ENCODE measurements at regions not wholly inside any gene's neighbourhood (a gene's known extent, or its start where the extent isn't known, plus 50 kb on each side); places are given as distances from the start of the nearest gene placed in this dataset.
"Not testable (repeated sequence)": the region's sequence is repeated elsewhere in the genome, so short reads cannot be mapped to it uniquely, and the experiment has no call there.

DNA sequence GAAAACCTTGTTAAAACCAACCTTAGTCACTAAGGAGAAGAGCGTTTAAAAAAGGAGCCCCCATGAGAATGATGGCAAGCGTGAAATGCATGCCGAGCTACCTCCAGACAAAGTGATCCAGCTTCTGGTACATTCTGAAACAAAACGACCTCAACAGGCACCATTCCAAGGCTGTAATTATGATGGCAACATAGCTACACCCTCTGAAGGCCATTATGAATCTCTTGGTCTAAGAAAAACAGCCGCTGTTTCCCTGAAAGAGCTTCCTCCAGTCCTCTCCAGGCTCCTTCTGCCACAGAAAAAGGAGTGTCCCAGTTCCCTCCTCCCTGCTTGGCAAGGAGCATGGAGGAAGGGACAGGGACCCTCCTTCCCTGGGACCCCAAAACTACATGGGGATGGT, 50.0 kb upstream of the ABLIM1 start:
- DNase-seq, result no peak

DNA sequence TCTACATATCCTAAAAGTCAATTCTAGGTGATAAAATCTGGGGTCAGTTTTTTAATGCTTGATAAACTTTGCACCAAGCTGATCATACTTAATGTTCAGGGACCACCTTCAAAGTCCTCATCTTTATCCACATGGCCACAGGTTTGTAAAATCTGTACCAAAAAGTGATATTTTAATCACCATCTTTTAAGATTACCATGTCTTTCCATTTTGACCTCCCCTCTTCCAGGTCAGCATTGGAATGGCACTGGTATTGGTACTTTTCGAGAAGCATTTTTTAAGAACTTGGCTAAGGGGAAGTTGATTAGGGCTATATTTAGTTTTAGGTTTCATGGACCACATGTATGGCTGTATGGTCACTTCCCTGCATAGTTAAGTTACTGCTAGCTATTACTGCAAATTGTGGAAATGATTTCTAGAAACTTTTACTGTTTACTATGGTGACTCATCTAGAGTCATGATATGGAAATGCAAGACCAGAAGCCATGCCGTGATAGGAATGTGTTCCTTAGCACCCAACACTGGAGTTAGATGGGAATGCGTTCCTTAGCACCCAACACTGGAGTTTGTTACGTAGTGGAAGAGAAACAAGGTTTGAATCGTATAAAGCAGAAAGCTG, 50.8 kb upstream of the ABLIM1 start:
- peak; percentile 45 for DNase-seq

DNA sequence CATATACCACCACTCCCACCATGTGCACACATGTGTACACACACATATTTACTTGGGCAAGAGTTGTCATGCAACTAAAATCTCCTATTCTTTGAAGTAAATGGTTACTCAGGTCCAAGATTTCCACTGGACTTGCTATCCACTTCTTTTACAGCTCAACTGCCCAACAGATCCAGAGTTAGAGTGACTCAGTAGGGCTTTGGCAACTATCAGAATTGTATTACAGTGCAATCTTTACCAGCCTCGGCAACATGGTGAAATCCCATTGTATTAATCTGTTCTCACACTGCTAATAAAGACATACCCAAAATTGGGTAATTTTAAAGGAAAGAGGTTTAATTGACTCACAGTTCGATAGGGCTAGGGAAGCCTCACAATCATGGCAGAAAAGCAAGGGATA, 51.9 kb upstream of the ABLIM1 start:
- DNase-seq, result no peak

DNA sequence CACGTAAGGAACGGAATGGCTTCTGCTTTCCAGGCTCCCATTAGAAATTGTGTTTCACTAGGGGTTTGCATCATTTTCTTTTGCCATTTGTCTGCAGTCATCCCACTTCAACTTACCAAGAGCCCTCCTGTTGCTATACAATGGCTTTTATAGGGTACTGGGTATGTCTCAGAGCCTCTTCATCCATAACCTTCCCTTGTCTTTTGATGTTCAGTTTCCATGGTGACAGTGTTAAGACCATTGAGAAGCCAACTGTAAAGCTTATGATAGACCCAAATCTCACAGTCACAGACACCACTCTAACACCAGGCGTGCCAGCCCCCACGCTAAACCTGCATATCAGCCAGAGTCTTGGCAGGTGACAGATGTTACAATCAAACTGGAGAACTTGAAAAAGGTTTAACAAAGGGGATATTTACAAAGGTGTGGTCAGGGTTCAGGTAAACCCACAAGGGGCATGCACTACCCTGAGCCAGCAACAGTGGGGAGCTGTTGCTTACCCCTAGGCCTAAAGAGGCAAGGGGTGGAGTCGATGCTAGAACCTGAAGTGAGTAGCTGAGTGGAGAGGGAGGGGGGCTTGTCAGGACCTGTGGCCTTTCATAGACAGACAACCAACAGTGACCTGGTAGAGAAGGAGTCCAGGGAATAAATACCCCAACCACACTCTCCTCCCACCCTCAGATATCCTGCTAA, 53.2 kb upstream of the ABLIM1 start:
- peak; percentile 8 for DNase-seq

DNA sequence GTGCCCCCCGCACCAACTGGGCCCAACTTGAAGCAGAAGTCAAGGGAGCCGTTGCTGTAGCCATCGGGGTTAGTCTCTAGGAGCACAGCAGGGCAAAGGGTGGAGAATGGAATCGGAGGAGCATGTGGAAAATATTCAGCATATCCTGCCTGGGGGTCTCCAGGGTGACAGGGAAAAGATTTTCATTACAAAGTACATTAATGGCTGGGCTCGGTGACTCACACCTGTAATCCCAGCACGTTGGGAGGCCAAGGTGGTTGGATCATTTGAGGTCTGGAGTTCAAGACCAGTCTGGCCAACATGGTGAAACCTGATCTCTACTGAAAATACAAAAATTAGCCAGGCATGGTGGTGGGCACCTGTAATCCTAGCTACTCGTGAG, 53.8 kb upstream of the ABLIM1 start:
- DNase-seq, result no peak

DNA sequence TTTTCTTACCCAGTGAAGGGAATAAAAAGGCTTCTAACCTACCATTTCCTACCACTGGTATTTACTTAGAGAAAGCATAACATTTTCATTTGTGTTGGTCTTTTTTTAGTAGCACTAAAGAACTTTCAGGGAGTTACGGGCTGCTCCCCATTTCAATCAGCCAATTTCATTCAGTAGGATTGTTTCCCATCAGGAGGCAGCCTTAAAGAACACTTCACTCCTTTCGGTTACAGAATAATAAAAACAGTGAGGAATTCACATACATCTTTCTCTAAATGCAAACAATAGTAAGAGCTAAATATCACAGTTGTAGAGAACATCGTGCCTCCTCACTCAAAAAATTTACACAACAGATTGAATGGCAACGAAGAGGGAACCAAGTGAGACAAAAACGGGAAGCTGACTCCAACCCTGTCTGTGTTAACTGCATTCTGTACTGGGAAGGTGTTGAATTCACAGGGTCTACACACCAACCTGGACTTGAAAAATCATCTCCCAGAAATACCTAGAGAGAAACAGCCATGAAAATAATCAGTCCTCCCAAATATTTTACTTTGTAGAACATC, 55.5 kb upstream of the ABLIM1 start:
- no peak for DNase-seq

DNA sequence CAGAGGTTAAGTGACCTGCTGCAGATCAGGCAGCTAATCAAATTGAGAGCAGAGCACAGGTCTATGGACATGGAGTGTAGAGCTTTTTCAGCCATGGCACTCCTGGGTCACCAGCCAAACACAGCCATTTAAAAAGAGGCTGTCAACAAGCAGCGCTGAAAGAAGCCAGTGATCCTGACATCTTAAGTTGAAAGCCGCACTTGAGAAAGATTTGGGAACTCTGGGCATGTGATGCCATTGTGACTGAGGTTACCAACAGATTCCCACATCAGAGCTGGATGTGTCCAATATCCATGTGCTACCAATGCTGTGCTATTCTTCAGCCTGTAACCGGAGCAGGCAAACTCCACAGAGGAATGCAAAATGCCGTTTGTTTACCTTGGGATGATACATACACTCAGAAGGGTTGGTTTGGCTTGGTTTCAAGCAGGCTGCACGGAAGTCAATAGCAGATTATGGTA, 56.2 kb upstream of the ABLIM1 start:
- DNase-seq, result peak; percentile 96

DNA sequence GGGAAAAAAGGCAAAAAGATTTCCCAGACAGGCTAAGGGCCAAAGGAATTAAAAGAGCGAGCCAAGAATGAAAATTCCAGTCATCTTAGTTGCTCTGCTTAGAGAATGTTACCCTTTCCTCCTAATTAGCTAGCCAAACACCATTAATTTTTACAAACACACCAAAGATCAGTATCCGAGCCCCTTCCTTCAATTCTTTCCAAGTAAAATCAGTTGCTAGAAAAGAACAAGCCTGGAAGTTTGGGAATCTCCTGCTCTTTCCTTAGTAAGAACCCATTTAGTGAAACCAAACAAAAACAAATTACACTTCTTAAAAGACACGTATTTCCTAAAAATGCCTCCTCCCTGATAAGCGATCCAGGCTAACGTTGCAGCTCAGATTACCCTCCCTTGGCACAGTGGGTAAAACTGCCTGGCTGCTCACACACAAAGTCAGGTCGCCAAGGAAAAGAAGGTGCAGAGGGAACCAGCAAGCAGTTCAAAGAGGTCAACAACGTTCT, 57.1 kb upstream of the ABLIM1 start:
- DNase-seq, result no peak

DNA sequence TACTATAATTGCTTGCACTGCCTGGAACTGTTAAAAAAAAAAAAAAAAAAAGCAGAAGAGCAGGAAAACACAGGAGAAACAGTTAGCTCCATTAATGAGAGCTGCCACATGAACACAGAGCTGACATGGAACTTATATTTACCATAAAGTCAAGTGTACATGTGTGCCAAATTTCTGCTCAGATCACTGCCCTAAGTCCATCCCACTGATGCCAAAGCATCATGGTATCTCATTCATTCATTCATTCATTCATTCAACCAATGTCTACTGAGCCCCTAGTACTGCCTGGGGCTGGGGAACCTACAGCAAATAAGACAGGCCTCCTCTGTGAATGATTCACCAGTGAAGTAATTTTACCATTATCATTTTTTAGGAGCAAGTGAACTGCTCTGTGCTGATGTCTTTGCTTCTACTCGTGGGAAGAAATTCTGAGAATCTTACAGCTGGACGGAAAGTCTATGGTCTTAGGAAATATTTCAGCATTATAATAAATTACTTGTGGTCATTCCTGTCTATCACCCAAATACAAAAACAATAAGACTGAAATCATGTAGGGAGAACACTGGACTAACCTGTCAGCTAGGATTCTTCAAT, 58.8 kb upstream of the ABLIM1 start:
- no peak for DNase-seq

DNA sequence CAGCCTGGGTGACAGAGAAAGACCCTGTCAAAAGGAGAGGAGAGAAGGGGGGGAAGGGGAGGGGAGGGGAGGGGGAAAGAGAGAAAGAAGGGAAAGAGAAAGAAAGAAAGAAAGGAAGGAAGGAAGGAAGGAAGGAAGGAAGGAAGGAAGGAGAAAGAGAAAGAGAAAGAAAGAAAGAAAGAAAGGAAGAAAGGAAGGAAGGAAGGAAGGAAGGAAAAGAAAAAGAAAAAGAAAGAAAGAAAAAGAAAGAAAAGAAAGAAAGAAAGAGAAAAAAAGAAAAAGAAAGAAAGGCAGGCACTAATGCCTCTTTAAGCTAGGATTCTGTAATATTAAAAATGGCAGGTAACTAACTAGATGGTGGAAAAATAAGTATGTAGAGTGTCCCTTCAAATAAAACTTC, 59.8 kb upstream of the ABLIM1 start:
- DNase-seq, result not testable (repeated sequence)

DNA sequence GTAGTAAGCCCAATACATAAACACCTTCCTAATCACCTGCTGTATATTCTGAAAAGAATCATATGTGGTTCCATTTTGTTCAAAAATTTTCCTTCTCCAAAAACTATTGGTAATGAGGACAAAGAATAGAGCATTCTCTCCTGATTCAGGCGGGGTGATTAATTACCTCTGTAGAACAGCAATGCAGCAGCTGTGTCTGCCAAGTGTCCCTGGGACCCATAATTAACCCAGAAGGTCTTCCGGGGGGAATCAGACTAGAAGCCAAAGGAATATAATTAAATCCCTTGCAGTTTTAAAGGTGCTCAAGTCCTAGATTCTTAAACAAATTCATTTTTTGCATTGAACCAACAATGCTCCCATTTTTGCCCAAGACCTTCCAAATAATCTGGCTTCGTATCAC, 60.3 kb upstream of the ABLIM1 start:
- no peak for DNase-seq

DNA sequence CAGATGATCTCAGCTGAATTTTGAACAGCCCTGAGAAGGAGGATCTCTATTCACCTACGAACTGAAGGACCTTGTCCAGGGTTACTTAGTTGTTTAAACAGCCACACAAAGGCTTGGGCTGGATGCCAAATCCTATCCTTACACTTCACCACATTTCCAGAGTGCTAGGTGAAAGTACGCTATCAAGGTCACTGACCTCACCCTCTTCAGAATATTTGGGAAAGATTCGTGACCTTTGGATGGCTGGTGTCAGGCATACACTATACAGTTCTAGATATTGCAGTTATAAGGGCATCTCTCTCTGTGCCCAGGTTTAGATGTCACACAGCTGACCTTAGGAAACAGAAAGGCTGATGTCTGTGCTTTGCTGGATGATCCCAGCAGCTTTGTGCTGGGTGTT, 61.2 kb upstream of the ABLIM1 start:
- peak; percentile 95 for DNase-seq

DNA sequence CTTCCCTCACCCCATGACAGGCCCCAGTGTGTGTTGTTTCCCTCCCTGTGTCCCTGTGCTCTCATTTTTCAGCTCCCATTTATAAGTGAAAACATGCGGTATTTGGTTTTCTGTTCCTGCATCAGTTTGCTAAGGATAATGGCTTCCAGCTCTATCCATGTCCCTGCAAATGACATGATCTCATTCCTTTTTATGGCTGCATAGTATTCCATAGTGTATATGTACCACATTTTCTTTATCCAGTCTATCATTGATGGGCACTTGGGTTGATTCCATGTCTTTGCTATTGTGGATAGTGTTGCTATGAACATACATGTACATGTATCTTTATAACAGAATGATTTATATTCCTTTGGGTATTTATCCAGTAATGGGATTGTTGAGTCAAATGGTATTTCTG, 61.9 kb upstream of the ABLIM1 start:
- not testable (repeated sequence) for DNase-seq

DNA sequence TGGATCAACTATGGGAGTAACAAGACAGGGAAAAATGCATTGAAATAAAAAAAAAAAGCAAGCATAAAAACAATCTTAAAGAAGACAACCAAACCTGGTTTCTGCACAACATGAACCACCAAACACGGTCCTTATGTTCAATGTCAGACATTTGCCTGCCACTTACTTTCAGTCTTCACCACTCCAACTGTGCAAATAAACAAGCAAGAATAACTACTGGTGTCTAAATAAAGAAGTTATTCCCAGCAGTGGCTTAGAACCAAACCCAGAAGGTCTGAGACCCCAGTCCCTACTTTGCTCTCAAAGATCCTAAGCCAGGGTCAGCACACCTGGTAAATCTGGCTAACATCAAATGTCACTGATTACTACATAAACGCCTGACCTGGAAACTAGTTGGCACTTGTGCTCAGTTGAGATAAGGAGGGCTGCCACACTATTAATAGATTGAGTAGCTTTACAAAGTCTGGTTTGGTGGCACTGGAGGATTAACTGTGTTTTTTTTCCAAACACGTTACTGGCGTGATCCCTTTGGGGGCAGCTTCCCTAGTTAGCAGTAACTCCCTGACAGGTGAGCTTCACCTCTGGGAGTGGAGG, 62.7 kb upstream of the ABLIM1 start:
- no peak for DNase-seq

DNA sequence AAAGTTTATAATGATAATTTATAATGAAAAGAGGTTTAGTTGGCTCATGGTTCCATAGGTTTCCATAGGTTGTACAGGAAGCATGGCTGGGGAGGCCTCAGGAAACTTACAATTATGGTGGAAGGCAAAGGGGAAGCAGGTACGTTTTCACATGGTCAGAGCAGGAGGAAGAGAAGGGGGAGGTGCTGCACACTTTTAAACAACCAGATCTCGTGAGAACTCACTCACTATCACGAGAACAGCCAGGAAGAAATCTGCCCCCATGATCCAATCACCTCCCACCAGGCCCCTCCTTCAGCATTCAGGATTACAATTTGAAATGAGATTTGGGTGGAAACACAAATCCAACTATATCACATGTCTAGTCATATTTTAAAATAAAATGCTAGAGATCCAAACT, 64.1 kb upstream of the ABLIM1 start:
- DNase-seq, result not testable (repeated sequence)

DNA sequence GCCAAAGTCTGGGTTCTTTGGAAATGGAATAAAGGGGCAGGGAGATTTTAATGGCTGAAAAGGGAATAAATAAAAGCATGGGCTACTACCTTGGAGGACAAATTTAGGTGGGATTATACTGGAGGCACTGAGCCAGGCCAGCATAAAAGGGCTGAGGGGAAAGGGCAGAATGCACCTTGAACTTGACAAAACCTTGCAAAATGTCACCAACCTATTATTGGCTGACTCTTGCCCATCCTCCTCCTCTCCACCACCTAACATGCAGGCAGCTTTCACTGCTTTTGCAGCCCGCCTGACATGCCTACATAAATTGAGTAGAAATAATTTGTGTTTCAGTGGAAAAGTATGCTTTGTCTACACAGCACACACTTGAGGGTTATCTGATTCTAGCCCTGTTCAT, 65.3 kb upstream of the ABLIM1 start:
- no peak for DNase-seq

DNA sequence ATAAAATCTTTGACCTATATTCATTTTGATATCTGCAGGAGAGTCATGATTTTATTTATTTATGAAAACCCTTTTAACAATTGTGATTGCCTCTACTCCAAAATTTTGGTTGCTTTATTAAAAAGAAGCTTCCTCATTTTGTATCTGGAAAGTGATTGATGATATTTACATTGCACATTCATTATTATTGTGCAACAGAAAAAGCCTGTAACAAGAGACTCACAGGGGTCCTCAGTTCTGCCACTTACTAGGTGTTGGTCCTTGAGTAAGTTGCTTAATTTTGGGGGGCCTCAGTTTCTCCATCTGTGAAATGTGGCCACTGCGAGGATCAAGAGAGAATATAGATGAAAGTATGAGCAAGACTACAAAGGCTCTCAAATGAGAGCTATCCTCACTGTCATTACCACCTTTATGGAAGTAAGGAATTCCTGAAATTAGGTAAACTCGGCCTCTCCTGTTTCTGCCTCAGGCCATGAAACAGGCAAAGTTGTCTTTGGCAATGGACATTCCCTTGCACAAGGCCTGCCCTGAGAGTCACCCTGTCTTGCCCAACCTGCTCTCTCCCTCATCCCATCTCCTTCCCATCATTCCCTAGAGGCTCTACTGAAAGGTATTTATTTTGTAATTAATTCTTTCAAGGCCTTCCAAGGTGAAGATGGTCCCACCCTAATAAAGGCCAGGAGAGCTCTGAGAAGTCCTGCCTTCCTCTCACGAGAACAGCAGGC, 66.1 kb upstream of the ABLIM1 start:
- no peak for DNase-seq

DNA sequence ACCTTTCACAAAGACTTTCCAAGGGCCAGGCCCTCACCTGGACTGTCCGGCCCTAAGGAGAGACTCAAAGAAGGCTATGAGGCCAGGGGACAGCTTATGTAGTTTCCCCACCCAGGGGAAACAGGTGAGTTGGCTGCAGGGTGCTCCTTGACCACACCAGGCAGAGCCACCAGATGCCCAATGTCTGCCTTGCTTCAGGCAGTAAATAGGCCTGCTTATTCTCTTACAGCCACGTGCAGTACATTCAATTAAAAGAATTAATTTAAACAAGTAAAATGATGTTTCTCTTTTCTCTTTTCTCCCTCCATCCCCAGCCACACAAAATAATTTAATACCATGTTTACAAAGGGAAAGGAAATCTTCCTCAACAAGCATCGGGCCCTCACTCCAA, 66.6 kb upstream of the ABLIM1 start:
- no peak for DNase-seq

DNA sequence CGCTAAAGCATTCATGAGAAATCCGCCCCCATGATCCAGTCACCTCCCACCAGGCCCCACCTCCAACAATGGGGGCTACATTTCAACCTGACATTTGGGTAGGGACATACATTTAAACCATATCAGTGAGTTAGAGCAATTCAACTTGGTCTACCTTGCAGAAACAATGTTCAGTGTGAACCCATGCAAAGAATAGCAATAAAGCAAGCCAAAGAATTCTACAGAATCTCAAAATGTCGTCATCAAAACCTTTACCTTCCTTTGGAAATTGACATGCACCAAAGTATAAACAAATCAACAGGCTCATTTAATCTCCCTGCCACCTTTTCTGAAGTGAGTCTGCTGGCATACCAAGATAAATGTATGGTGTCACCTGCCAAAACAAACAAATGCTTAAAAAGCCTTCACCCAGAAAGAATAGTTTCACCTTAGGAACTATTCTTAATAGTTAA, 68.8 kb upstream of the ABLIM1 start:
- peak; percentile 8 for DNase-seq

DNA sequence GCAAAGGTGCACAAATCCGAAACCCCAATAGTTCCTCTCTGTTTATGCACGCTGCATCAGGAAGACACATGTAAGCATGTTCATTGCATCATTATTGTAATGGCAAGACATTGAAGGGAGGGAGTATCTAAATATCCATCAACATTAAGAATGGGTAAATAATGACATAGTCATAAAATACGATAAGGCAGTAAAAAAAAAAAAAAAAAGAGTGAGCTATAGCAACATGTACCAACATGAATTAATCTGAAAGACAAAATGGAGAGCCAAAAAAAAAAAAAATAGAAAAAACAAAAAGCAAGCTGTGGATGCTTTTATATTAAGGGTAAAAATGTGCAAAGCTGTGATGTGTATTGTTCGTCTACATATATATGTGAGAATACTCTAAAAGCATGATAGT, 70.2 kb upstream of the ABLIM1 start:
- DNase-seq, result no peak

DNA sequence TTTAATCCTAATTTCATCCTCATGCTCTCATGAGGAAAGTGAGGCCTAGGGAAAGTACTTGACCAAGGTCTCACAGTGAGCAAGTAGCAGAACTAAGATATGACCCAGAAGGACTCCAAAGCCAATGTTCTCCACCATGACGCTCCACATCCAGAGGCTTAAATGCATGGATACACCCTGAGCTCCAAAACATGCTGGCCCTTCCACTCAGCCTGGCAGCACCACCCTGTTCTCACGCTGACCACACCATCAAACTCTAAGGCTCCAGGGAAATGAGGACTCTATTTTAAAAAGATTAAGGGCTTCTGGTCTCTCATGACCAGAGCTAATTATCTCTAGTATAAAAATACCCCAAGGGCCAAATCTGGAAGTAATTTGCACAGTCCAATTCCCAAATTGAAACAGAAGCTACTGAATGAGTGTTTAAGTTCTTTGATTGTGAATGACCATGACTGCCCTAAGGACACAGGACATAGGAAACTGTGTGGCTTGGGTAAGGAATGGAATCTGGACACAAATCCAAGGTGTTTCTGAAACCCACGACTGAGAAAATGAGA, 71.1 kb upstream of the ABLIM1 start:
- no peak for DNase-seq

DNA sequence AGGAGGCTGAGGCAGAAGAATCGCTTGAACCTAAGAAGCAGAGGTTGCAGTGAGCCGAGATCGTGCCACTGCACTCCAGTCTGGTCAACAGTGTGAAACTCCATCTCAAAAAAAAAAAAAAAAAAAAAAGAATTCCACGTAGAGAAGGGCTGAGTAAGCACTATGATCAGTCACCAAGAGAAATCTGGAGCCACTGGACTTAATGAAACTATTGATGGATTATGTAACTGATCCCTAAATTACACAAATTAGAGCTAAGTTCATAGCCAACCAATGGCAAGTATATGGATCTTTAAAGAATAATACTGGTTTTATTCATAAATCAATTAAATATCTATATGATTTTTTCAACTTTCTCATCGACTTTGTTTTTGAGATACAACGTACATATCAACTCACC, 72.2 kb upstream of the ABLIM1 start:
- no peak for DNase-seq

DNA sequence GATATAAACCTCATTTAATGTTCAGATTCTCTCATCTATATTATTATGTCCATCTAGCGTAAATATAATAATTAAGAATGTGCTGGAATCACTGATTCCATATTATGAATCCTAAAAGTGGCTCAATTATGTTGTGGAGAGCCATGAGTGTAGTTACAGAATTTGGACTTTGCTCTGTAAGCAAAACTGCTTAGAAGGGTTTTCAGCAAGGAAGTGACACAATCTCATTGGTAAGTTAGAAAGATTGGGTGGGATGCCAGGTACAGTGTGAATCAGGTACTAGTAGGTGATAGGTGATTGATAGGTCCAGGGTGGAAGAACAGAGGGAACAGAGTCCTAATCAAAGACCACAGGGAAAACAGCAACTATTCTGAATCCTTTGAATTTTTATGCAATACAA, 74.9 kb upstream of the ABLIM1 start:
- DNase-seq, result no peak

Data from DMS53 (cell line).